ENCODE measurements at regions not wholly inside any gene's neighbourhood (a gene's known extent, or its start where the extent isn't known, plus 50 kb on each side); places are given as distances from the start of the nearest gene placed in this dataset.

DNA sequence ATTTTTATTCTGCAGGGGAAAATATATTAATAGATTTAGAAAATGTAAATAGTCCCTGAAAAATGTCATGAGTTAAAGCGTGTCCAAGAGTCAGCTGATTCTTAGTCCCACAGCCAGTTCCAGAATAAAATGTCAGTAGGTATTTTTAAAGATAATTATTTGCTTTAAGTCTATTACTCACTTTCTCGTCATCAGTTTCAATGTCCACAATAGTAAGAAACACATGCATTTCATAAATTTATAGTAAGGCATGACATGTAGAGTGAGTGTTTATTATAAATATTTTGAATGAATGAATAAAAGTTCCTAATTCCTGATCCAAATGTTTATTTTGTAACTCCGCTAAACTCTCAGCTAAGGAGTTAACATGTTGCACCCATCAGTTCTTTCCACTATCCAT, 1044.0 kb upstream of the PIK3C3 start:
- H3K4me2 ChIP-seq (ENCODE audit: insufficient read depth, low read length) = no peak overlapping the region
- H4K20me1 ChIP-seq (replicated peaks; ENCODE audit: control insufficient read depth, extremely low read depth, insufficient read depth, low read length) = no peaks in the 10 kb centered on the region
- no peaks in the 10 kb centered on the region for H3K9me3 ChIP-seq (replicated peaks; ENCODE audit: control insufficient read depth, insufficient read depth, low read length)
- intact Hi-C loops (cut with micrococcal nuclease) = no loop called here
- CTCF ChIA-PET = no interaction called here
- no peaks in the 10 kb centered on the region for H3K27me3 ChIP-seq (ENCODE audit: control insufficient read depth in 2 of 2, insufficient read depth in 2 of 2, low read length in 2 of 2)
- no peak overlapping the region for H3K27ac ChIP-seq (ENCODE audit: insufficient read depth, low read depth, low read length)
- H3K4me3 ChIP-seq (replicated peaks in 1 of 3; ENCODE audit: insufficient read depth in 1 of 3, low read depth in 1 of 3, low read length in 3 of 3) = no peak overlapping the region
- no peak overlapping the region for H2AFZ ChIP-seq (ENCODE audit: low read depth, low read length)
- no peak overlapping the region for H3K9ac ChIP-seq (replicated peaks; ENCODE audit: extremely low read depth, insufficient read depth, low read length)
- DNase-seq (ENCODE audit: low read depth, low spot score) = no peak
- FAIRE-seq = no peak
- POLR2A ChIA-PET = no interaction called here
- H3K79me2 ChIP-seq (ENCODE audit: control insufficient read depth, insufficient read depth, low read length) = no peaks in the 10 kb centered on the region
- H3K36me3 ChIP-seq (ENCODE audit: control insufficient read depth in 2 of 2, extremely low read depth in 1 of 2, insufficient read depth in 2 of 2, low read length in 2 of 2) = no peaks in the 10 kb centered on the region
- dilution Hi-C loops (cut with MboI; ENCODE audit: extremely low pct_ligation_motif_present, low sequenced_read_pairs) = no loop called here
- BruUV-seq (replicated peaks) = no TSS peak
- H3K4me1 ChIP-seq (ENCODE audit: control insufficient read depth, extremely low read depth, insufficient read depth, low read length) = no peaks in the 10 kb centered on the region
- no peaks in the 10 kb centered on the region for H3K9me1 ChIP-seq (replicated peaks; ENCODE audit: control insufficient read depth, extremely low read depth, insufficient read depth, low read length)
- TF ChIP-seq, protein P1, sequence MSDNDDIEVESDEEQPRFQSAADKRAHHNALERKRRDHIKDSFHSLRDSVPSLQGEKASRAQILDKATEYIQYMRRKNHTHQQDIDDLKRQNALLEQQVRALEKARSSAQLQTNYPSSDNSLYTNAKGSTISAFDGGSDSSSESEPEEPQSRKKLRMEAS (IDR thresholded peaks at IDR 0.05; ENCODE audit: insufficient read depth, insufficient read length) = no peak
- no peak for TF ChIP-seq EZH2 (IDR thresholded peaks at IDR 0.05; ENCODE audit: borderline replicate concordance, low read depth, low read length, severe bottlenecking)
- no peak for TF ChIP-seq POLR2A (IDR thresholded peaks at IDR 0.05; ENCODE audit: low read depth, low read length)
- no peak for TF ChIP-seq JUN (IDR thresholded peaks at IDR 0.05; ENCODE audit: borderline replicate concordance, insufficient read depth, insufficient read length, low read depth)
- TF ChIP-seq MYC (IDR thresholded peaks at IDR 0.05; ENCODE audit: low read depth, low read length) = no peak
- no peak for TF ChIP-seq GATA2 (IDR thresholded peaks at IDR 0.05; ENCODE audit: insufficient read depth, insufficient read length, low read depth, low read length)
- no peak for TF ChIP-seq POLR2AphosphoS5 (IDR thresholded peaks at IDR 0.05; ENCODE audit: insufficient read depth, low read depth, low read length)
- TF ChIP-seq, protein P2, sequence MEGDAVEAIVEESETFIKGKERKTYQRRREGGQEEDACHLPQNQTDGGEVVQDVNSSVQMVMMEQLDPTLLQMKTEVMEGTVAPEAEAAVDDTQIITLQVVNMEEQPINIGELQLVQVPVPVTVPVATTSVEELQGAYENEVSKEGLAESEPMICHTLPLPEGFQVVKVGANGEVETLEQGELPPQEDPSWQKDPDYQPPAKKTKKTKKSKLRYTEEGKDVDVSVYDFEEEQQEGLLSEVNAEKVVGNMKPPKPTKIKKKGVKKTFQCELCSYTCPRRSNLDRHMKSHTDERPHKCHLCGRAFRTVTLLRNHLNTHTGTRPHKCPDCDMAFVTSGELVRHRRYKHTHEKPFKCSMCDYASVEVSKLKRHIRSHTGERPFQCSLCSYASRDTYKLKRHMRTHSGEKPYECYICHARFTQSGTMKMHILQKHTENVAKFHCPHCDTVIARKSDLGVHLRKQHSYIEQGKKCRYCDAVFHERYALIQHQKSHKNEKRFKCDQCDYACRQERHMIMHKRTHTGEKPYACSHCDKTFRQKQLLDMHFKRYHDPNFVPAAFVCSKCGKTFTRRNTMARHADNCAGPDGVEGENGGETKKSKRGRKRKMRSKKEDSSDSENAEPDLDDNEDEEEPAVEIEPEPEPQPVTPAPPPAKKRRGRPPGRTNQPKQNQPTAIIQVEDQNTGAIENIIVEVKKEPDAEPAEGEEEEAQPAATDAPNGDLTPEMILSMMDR (IDR thresholded peaks at IDR 0.05; ENCODE audit: extremely low read depth in 1 of 2, insufficient read depth in 1 of 2, low read depth in 1 of 2, low read length in 2 of 2) = no peak
- no peak for TF ChIP-seq FOS (IDR thresholded peaks at IDR 0.05; ENCODE audit: borderline replicate concordance, insufficient read depth, low read length)

Data from endothelial cell of umbilical vein (primary cell).